Panc1 (cell line): ENCODE measurements at regions not wholly inside any gene's neighbourhood (a gene's known extent, or its start where the extent isn't known, plus 50 kb on each side); places are given as distances from the start of the nearest gene placed in this dataset.
A peak's percentile ranks its signal among the peaks of the same experiment; 100 is the strongest.

Experiments used
- ATAC-seq: fragments of 200-7000 bp; cut with Tn5 transposase; 2 replicates; pipeline ENCODE4 v1.9.1; 2020; ENCODE audit warnings: mild to moderate bottlenecking, moderate library complexity
- BruUV-seq: library from RNA; stranded (reverse); fragments of 400-500 nt; replicated peaks from 2 replicates; lab custom pipeline; 2021; lab: Mats Ljungman, UMichigan
- CTCF ChIA-PET: fragments of 300-600 bp; sonication (Branson Sonifier 250); formaldehyde crosslinking; loops from one replicate; lab custom pipeline; 2022; ENCODE audit warnings: antibody characterized with exemption; lab: Charles Lee
- POLR2A ChIA-PET: fragments of 300-600 bp; sonication (Branson Sonifier 250); formaldehyde crosslinking; loops from one replicate; lab custom pipeline; 2022; ENCODE audit warnings: antibody characterized with exemption; lab: Charles Lee
- DNase-seq: peaks from one replicate; pipeline ENCODE4 v3.0.0-alpha.2; 2010; ENCODE audit warnings: low read depth, low spot score
- H3K27ac ChIP-seq: 2 replicates; pipeline ENCODE4 v1.5.1; 2011; ENCODE audit warnings: mild to moderate bottlenecking, low read length, inconsistent platforms
- H3K27me3 ChIP-seq: fragments of 200-500 bp; sonication (Bioruptor generic); 2 replicates; pipeline ENCODE4 v1.6.0; 2014; ENCODE audit warnings: low read length, inconsistent platforms; ENCODE audit not compliant: control insufficient read depth, insufficient read depth
- H3K36me3 ChIP-seq: fragments of 200-500 bp; sonication (Bioruptor generic); 2 replicates; pipeline ENCODE4 v1.5.1; 2014; ENCODE audit warnings: inconsistent platforms, mild to moderate bottlenecking, low read length, moderate library complexity; ENCODE audit not compliant: control insufficient read depth, insufficient read depth
- H3K4me1 ChIP-seq: 2 replicates; pipeline ENCODE4 v1.5.1; 2011; ENCODE audit warnings: inconsistent platforms, mild to moderate bottlenecking, low read length, moderate library complexity; ENCODE audit not compliant: control insufficient read depth, insufficient read depth
- H3K4me3 ChIP-seq, 2 experiments: 2 replicates each; pipeline ENCODE4 v1.5.1; 2011 to 2012; ENCODE audit warnings: low read depth in 2 of 2, low read length in 2 of 2, mild to moderate bottlenecking in 2 of 2, inconsistent platforms in 1 of 2, moderate library complexity in 1 of 2
- H3K9me3 ChIP-seq: fragments of 200-500 bp; sonication (Bioruptor generic); 2 replicates; pipeline ENCODE4 v1.5.1; 2014; ENCODE audit warnings: low read depth, mild to moderate bottlenecking, inconsistent platforms, low read length, moderate library complexity; ENCODE audit not compliant: control insufficient read depth, insufficient read depth
- POLR2AphosphoS5 ChIP-seq: IDR thresholded peaks from 2 replicates; pipeline ENCODE4 v1.6.1; 2012; ENCODE audit warnings: mild to moderate bottlenecking, low read depth, low read length, moderate library complexity
- SIN3A ChIP-seq: IDR thresholded peaks from 2 replicates; pipeline ENCODE4 v1.6.1; 2012; ENCODE audit warnings: low read depth, mild to moderate bottlenecking, low read length, moderate library complexity, borderline replicate concordance; ENCODE audit not compliant: insufficient read depth
- TCF7L2 ChIP-seq: IDR thresholded peaks from 2 replicates; pipeline ENCODE4 v1.6.1; 2011; ENCODE audit warnings: mild to moderate bottlenecking, low read depth, low read length, inconsistent platforms
- in situ Hi-C: cut with HindIII; loops from 2 replicates; pipeline ENCODE4 v1.10.0; 2016; ENCODE audit warnings: low sequenced_read_pairs, low pct_unique_long_range_greater_than_20kb
- intact Hi-C: fragments of 100-400 bp; cut with micrococcal nuclease; formaldehyde crosslinking; loops from one replicate; pipeline ENCODE4 v1.10.0; 2022; ENCODE audit not compliant: unreplicated experiment
- TF ChIP-seq, protein P1 (sequence below): fragments of 450-650 bp; IDR thresholded peaks from 2 replicates; pipeline ENCODE4 v1.5.1; 2017; ENCODE audit warnings: mild to moderate bottlenecking
- TF ChIP-seq, protein P2 (sequence below), 2 experiments: IDR thresholded peaks; 2 replicates each; pipeline ENCODE4 v1.6.1; 2011 to 2012; ENCODE audit warnings: low read depth in 2 of 2, control low read depth in 1 of 2, low read length in 1 of 2, mild to moderate bottlenecking in 1 of 2, moderate library complexity in 1 of 2; ENCODE audit not compliant: insufficient read depth in 1 of 2

DNA sequence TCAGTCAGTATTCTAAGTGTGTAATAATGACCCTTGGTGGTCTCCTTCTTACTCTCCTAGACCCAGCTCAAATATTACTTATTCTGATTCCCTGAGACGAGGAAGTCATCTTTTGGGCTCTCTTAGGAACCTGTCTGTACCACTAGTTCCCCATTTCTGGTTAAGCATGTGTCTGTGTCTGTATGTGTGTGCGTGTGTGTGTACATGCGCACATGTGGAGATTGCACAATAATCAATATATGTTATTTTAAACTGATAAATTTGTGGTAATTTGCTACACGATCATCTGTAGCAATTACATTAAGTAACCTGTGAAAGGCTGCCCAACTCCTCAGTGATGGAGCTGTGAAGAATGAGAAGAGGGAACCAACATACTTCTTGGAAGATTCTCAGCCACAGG is 132.2 kb downstream of the ASCL4 start:
- no peaks in the 10 kb centered on the region for H3K36me3 ChIP-seq
- peaks cover 31% of the 10 kb centered on the region for H3K27me3 ChIP-seq
- no peak overlapping the region for H3K4me3 ChIP-seq
- ATAC-seq (no peak), DNase-seq (no peak)
- ChIA-PET POLR2A (no interaction called here), CTCF (no interaction called here)
- intact Hi-C loops (no loop called here), in situ Hi-C loops (no loop called here)
- H3K9me3 ChIP-seq = no peaks in the 10 kb centered on the region
- no peak overlapping the region for H3K27ac ChIP-seq
- no peaks in the 10 kb centered on the region; the same call in 1 of the 2 replicates for H3K4me1 ChIP-seq
- TF ChIP-seq SIN3A (no peak), TCF7L2 (no peak), POLR2AphosphoS5 (no peak)
- TF ChIP-seq, protein P1, sequence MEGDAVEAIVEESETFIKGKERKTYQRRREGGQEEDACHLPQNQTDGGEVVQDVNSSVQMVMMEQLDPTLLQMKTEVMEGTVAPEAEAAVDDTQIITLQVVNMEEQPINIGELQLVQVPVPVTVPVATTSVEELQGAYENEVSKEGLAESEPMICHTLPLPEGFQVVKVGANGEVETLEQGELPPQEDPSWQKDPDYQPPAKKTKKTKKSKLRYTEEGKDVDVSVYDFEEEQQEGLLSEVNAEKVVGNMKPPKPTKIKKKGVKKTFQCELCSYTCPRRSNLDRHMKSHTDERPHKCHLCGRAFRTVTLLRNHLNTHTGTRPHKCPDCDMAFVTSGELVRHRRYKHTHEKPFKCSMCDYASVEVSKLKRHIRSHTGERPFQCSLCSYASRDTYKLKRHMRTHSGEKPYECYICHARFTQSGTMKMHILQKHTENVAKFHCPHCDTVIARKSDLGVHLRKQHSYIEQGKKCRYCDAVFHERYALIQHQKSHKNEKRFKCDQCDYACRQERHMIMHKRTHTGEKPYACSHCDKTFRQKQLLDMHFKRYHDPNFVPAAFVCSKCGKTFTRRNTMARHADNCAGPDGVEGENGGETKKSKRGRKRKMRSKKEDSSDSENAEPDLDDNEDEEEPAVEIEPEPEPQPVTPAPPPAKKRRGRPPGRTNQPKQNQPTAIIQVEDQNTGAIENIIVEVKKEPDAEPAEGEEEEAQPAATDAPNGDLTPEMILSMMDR = no peak
- no TSS peak for BruUV-seq

- ATAC-seq = peak; percentile 71
- TF ChIP-seq, protein P2, sequence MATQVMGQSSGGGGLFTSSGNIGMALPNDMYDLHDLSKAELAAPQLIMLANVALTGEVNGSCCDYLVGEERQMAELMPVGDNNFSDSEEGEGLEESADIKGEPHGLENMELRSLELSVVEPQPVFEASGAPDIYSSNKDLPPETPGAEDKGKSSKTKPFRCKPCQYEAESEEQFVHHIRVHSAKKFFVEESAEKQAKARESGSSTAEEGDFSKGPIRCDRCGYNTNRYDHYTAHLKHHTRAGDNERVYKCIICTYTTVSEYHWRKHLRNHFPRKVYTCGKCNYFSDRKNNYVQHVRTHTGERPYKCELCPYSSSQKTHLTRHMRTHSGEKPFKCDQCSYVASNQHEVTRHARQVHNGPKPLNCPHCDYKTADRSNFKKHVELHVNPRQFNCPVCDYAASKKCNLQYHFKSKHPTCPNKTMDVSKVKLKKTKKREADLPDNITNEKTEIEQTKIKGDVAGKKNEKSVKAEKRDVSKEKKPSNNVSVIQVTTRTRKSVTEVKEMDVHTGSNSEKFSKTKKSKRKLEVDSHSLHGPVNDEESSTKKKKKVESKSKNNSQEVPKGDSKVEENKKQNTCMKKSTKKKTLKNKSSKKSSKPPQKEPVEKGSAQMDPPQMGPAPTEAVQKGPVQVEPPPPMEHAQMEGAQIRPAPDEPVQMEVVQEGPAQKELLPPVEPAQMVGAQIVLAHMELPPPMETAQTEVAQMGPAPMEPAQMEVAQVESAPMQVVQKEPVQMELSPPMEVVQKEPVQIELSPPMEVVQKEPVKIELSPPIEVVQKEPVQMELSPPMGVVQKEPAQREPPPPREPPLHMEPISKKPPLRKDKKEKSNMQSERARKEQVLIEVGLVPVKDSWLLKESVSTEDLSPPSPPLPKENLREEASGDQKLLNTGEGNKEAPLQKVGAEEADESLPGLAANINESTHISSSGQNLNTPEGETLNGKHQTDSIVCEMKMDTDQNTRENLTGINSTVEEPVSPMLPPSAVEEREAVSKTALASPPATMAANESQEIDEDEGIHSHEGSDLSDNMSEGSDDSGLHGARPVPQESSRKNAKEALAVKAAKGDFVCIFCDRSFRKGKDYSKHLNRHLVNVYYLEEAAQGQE (IDR thresholded peaks at IDR 0.05; ENCODE audit: insufficient read depth in 1 of 2, low read depth in 2 of 2, low read length in 1 of 2) = no peak
- TF ChIP-seq, protein P1 = peak; percentile 83
- no peaks in the 10 kb centered on the region for H3K36me3 ChIP-seq
- peaks cover 9% of the 10 kb centered on the region; the same call in 1 of the 2 replicates for H3K27me3 ChIP-seq
- CTCF ChIA-PET = interaction anchor here (0.5 to 0.6 kb wide), 2 partner anchors 32 to 253 kb away, joined by 3 read pairs; no protein-coding TSS in a partner anchor
- H3K4me1 ChIP-seq = no peaks in the 10 kb centered on the region
- H3K4me3 ChIP-seq = no peak overlapping the region
- DNase-seq = no peak
- no TSS peak for BruUV-seq
- POLR2A ChIA-PET = no interaction called here
- H3K9me3 ChIP-seq = no peaks in the 10 kb centered on the region
- H3K27ac ChIP-seq = no peak overlapping the region
- in situ Hi-C loops (no loop called here), intact Hi-C loops (no loop called here)
Observed at GRCh38 chr12:107912421-107913004, 138.0 kb downstream of the ASCL4 start.
